ENCODE measurements at regions not wholly inside any gene's neighbourhood (a gene's known extent, or its start where the extent isn't known, plus 50 kb on each side); places are given as distances from the start of the nearest gene placed in this dataset.
A peak's percentile ranks its signal among the peaks of the same experiment; 100 is the strongest.
"Not testable (repeated sequence)": the region's sequence is repeated elsewhere in the genome, so short reads cannot be mapped to it uniquely, and the experiment has no call there.

- Histone ChIP-seq H4K91ac (ENCODE audit: low read depth, low read length, poor library complexity) (no peak overlapping the region), H3K18ac (ENCODE audit: low read length) (no peak overlapping the region), H3K4me2 (ENCODE audit: insufficient read depth, low read length, poor library complexity, severe bottlenecking) (no peak overlapping the region), H3K4me3 (ENCODE audit: low read length in 2 of 2) (no peak overlapping the region), H3K36me3 (replicated peaks in 1 of 2; ENCODE audit: control insufficient read depth in 2 of 2, insufficient read depth in 2 of 2, low read length in 2 of 2) (no peaks in the 10 kb centered on the region), H2AFZ (ENCODE audit: low read length) (no peak overlapping the region), H3K27ac (replicated peaks; ENCODE audit: low read length) (no peak overlapping the region), H3K9me3 (replicated peaks in 1 of 2; ENCODE audit: control insufficient read depth in 2 of 2, insufficient read depth in 1 of 2, low read depth in 1 of 2, low read length in 2 of 2) (no peaks in the 10 kb centered on the region), H3K27me3 (ENCODE audit: control insufficient read depth in 3 of 3, insufficient read depth in 3 of 3, low read depth in 1 of 3, low read length in 3 of 3) (no peaks in the 10 kb centered on the region), H2BK5ac (ENCODE audit: low read length) (no peak overlapping the region), H3K79me1 (ENCODE audit: low read depth, low read length) (no peaks in the 10 kb centered on the region), H3K23ac (ENCODE audit: low read depth, low read length, poor library complexity) (no peak overlapping the region), H2BK15ac (ENCODE audit: low read length) (no peak overlapping the region), H3K4ac (ENCODE audit: low read length) (no peak overlapping the region), H3K14ac (ENCODE audit: low read length) (no peak overlapping the region), H2AK5ac (ENCODE audit: low read depth, low read length) (no peak overlapping the region), H3K4me1 (ENCODE audit: control insufficient read depth in 2 of 2, insufficient read depth in 1 of 2, low read depth in 1 of 2, low read length in 2 of 2) (no peaks in the 10 kb centered on the region), H3K9ac (ENCODE audit: low read depth, low read length, poor library complexity) (no peak overlapping the region), H2BK120ac (ENCODE audit: low read depth, low read length) (no peak overlapping the region), H2BK12ac (ENCODE audit: low read length) (no peak overlapping the region), H4K8ac (ENCODE audit: low read depth, low read length) (no peak overlapping the region)
- WGBS, 2 donors (ENCODE audit: extremely low coverage in 2 of 2, insufficient read length in 2 of 2, insufficient replicate concordance in 1 of 2): no CpG with 5 or more reads among the region's 3 CpGs
- DNase-seq (ENCODE audit: low spot score): no peak
These were observed 111.9 kb upstream of the RGS1 start for GRCh38 chr1:192463661-192464060.

DNA sequence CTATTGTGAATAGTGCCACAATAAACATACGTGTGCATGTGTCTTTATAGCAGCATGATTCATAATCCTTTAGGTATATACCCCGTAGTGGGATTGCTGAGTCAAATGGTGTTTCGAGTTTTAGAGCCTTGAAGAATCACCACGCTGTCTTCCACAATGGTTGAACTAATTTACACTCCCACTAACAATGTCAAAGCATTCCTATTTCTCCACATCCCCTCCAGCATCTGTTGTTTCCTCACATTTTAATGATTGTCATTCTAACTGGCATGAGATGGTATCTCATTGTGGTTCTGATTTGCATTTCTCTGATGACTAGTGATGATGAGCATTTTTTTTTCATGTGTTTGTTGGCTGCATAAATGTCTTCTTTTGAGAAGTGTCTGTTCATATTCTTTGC is 110.4 kb upstream of the RGS1 start:
- not testable (repeated sequence) for H3K27ac ChIP-seq (replicated peaks; ENCODE audit: low read length); H4K91ac ChIP-seq (ENCODE audit: low read depth, low read length, poor library complexity); H2BK120ac ChIP-seq (ENCODE audit: low read depth, low read length); H3K23ac ChIP-seq (ENCODE audit: low read depth, low read length, poor library complexity); H2BK12ac ChIP-seq (ENCODE audit: low read length); H2AFZ ChIP-seq (ENCODE audit: low read length); H3K9ac ChIP-seq (ENCODE audit: low read depth, low read length, poor library complexity); H3K4me3 ChIP-seq (ENCODE audit: low read length in 2 of 2); H3K9me3 ChIP-seq (replicated peaks in 1 of 2; ENCODE audit: control insufficient read depth in 2 of 2, insufficient read depth in 1 of 2, low read depth in 1 of 2, low read length in 2 of 2); H3K79me1 ChIP-seq (ENCODE audit: low read depth, low read length); H3K4me2 ChIP-seq (ENCODE audit: insufficient read depth, low read length, poor library complexity, severe bottlenecking); H3K4me1 ChIP-seq (ENCODE audit: control insufficient read depth in 2 of 2, insufficient read depth in 1 of 2, low read depth in 1 of 2, low read length in 2 of 2); H2AK5ac ChIP-seq (ENCODE audit: low read depth, low read length); H3K27me3 ChIP-seq (ENCODE audit: control insufficient read depth in 3 of 3, insufficient read depth in 3 of 3, low read depth in 1 of 3, low read length in 3 of 3); H3K14ac ChIP-seq (ENCODE audit: low read length); H3K18ac ChIP-seq (ENCODE audit: low read length); H4K8ac ChIP-seq (ENCODE audit: low read depth, low read length); DNase-seq (ENCODE audit: low spot score); H3K4ac ChIP-seq (ENCODE audit: low read length); H3K36me3 ChIP-seq (replicated peaks in 1 of 2; ENCODE audit: control insufficient read depth in 2 of 2, insufficient read depth in 2 of 2, low read length in 2 of 2); H2BK15ac ChIP-seq (ENCODE audit: low read length); H2BK5ac ChIP-seq (ENCODE audit: low read length)
- no CpG with 5 or more reads among the region's 4 CpGs for WGBS, 2 donors (ENCODE audit: extremely low coverage in 2 of 2, insufficient read length in 2 of 2, insufficient replicate concordance in 1 of 2)

DNA sequence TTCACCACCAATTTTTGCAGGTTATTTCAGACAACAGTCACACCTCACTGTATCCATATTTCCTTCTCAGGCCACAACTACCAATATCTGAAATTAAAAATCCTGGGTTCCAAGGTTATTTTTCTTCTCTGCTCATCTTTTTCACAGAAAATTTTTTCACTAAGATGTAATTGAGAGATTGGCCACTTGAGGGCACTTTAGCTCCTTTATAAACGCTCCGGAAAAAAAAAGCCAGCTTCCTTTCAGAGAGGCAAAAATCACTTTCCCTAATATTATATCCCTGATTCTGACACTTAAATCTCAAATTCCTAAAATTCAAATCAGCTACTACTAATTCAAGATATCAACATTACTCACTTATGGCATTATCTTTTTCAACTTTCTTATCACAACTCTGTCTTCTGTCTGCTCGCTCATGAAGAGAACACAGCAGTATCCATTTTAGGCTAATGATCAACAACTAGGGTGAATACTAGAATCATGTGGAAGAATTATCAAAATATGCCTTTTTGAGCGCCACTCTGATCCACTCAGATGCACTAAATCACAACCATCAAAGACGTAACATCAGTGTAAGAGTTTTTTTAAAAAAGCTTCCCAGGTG is 101.4 kb upstream of the RGS1 start:
- no peak overlapping the region for H3K18ac ChIP-seq (ENCODE audit: low read length)
- H3K9me3 ChIP-seq (replicated peaks in 1 of 2; ENCODE audit: control insufficient read depth in 2 of 2, insufficient read depth in 1 of 2, low read depth in 1 of 2, low read length in 2 of 2): no peaks in the 10 kb centered on the region
- H3K23ac ChIP-seq (ENCODE audit: low read depth, low read length, poor library complexity): no peak overlapping the region
- peak; percentile 24 for DNase-seq (ENCODE audit: low spot score)
- peak overlapping the region; percentile 26 for H2AFZ ChIP-seq (ENCODE audit: low read length)
- no peaks in the 10 kb centered on the region for H3K4me1 ChIP-seq (ENCODE audit: control insufficient read depth in 2 of 2, insufficient read depth in 1 of 2, low read depth in 1 of 2, low read length in 2 of 2)
- no peak overlapping the region for H3K4ac ChIP-seq (ENCODE audit: low read length)
- H3K27ac ChIP-seq (replicated peaks; ENCODE audit: low read length): no peak overlapping the region
- H3K79me1 ChIP-seq (ENCODE audit: low read depth, low read length): no peaks in the 10 kb centered on the region
- no peak overlapping the region for H3K9ac ChIP-seq (ENCODE audit: low read depth, low read length, poor library complexity)
- no peak overlapping the region for H3K4me3 ChIP-seq (ENCODE audit: low read length in 2 of 2)
- H3K36me3 ChIP-seq (replicated peaks in 1 of 2; ENCODE audit: control insufficient read depth in 2 of 2, insufficient read depth in 2 of 2, low read length in 2 of 2): no peaks in the 10 kb centered on the region
- no peak overlapping the region for H4K91ac ChIP-seq (ENCODE audit: low read depth, low read length, poor library complexity)
- WGBS, 2 donors (ENCODE audit: extremely low coverage in 2 of 2, insufficient read length in 2 of 2, insufficient replicate concordance in 1 of 2): no CpG with 5 or more reads among the region's 5 CpGs
- no peak overlapping the region for H3K14ac ChIP-seq (ENCODE audit: low read length)
- H4K8ac ChIP-seq (ENCODE audit: low read depth, low read length): no peak overlapping the region
- H2BK5ac ChIP-seq (ENCODE audit: low read length): no peak overlapping the region
- no peak overlapping the region for H2BK12ac ChIP-seq (ENCODE audit: low read length)
- no peak overlapping the region for H2BK120ac ChIP-seq (ENCODE audit: low read depth, low read length)
- no peak overlapping the region for H2AK5ac ChIP-seq (ENCODE audit: low read depth, low read length)
- no peaks in the 10 kb centered on the region for H3K27me3 ChIP-seq (ENCODE audit: control insufficient read depth in 3 of 3, insufficient read depth in 3 of 3, low read depth in 1 of 3, low read length in 3 of 3)
- no peak overlapping the region for H3K4me2 ChIP-seq (ENCODE audit: insufficient read depth, low read length, poor library complexity, severe bottlenecking)
- H2BK15ac ChIP-seq (ENCODE audit: low read length): no peak overlapping the region

DNA sequence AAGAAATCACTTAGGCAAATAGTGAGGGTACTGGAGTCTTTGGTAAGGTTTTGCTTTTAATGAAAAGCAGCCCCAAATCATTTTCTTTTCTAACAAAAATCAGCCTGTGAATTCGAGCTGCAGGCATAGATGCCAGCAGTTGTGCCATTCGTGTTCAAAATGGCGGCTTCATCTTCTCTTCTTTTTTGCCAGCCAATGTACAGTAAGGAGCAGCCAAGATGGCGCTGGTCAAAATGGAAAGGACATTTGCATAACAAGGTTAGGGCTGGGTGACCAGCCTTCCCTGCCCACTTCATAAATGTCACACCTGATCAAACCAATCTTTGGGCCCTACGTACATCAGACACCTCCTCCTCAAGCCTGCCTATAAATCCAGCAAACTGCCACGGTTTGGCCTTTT is 100.2 kb upstream of the RGS1 start:
- H3K4me1 ChIP-seq (ENCODE audit: control insufficient read depth in 2 of 2, insufficient read depth in 1 of 2, low read depth in 1 of 2, low read length in 2 of 2): no peaks in the 10 kb centered on the region
- no peak overlapping the region for H3K4ac ChIP-seq (ENCODE audit: low read length)
- no peak overlapping the region for H2BK120ac ChIP-seq (ENCODE audit: low read depth, low read length)
- no peak overlapping the region for H3K18ac ChIP-seq (ENCODE audit: low read length)
- no peak overlapping the region for H4K8ac ChIP-seq (ENCODE audit: low read depth, low read length)
- no peak overlapping the region for H2AK5ac ChIP-seq (ENCODE audit: low read depth, low read length)
- H4K91ac ChIP-seq (ENCODE audit: low read depth, low read length, poor library complexity): no peak overlapping the region
- H3K79me1 ChIP-seq (ENCODE audit: low read depth, low read length): no peaks in the 10 kb centered on the region
- no peak overlapping the region for H2BK5ac ChIP-seq (ENCODE audit: low read length)
- no peak overlapping the region for H3K27ac ChIP-seq (replicated peaks; ENCODE audit: low read length)
- no peak for DNase-seq (ENCODE audit: low spot score)
- H3K14ac ChIP-seq (ENCODE audit: low read length): no peak overlapping the region
- no peak overlapping the region for H3K23ac ChIP-seq (ENCODE audit: low read depth, low read length, poor library complexity)
- no peak overlapping the region for H3K4me3 ChIP-seq (ENCODE audit: low read length in 2 of 2)
- H3K9me3 ChIP-seq (replicated peaks in 1 of 2; ENCODE audit: control insufficient read depth in 2 of 2, insufficient read depth in 1 of 2, low read depth in 1 of 2, low read length in 2 of 2): no peaks in the 10 kb centered on the region
- H2BK12ac ChIP-seq (ENCODE audit: low read length): no peak overlapping the region
- no peaks in the 10 kb centered on the region for H3K36me3 ChIP-seq (replicated peaks in 1 of 2; ENCODE audit: control insufficient read depth in 2 of 2, insufficient read depth in 2 of 2, low read length in 2 of 2)
- H3K27me3 ChIP-seq (ENCODE audit: control insufficient read depth in 3 of 3, insufficient read depth in 3 of 3, low read depth in 1 of 3, low read length in 3 of 3): no peaks in the 10 kb centered on the region
- H2BK15ac ChIP-seq (ENCODE audit: low read length): no peak overlapping the region
- H3K9ac ChIP-seq (ENCODE audit: low read depth, low read length, poor library complexity): no peak overlapping the region
- peak overlapping the region; percentile 0 for H2AFZ ChIP-seq (ENCODE audit: low read length)
- H3K4me2 ChIP-seq (ENCODE audit: insufficient read depth, low read length, poor library complexity, severe bottlenecking): no peak overlapping the region
- WGBS, 2 donors (ENCODE audit: extremely low coverage in 2 of 2, insufficient read length in 2 of 2, insufficient replicate concordance in 1 of 2): no CpG with 5 or more reads among the region's 6 CpGs

All from neuronal stem cell (in vitro differentiated cells).